ENCODE measurements at regions not wholly inside any gene's neighbourhood (a gene's known extent, or its start where the extent isn't known, plus 50 kb on each side); places are given as distances from the start of the nearest gene placed in this dataset.

- Histone ChIP-seq H3K27ac (ENCODE audit: low read length) (no peak overlapping the region), H3K27me3 (ENCODE audit: insufficient read depth, low read depth, low read length) (no peaks in the 10 kb centered on the region), H3K4me2 (ENCODE audit: low read length) (no peak overlapping the region), H4K20me1 (ENCODE audit: insufficient read depth) (no peaks in the 10 kb centered on the region), H3K4me3 (ENCODE audit: low read length) (no peak overlapping the region), H3K79me2 (replicated peaks; ENCODE audit: insufficient read depth, low read length) (no peaks in the 10 kb centered on the region), H3F3A (ENCODE audit: insufficient read depth, low read length, poor library complexity, severe bottlenecking) (no peaks in the 10 kb centered on the region), H3K9ac (ENCODE audit: low read length) (no peak overlapping the region), H3K36me3 (ENCODE audit: insufficient read depth, low read length) (no peaks in the 10 kb centered on the region), H3K9me3 (ENCODE audit: low read length) (no peaks in the 10 kb centered on the region), H3K9me2 (ENCODE audit: insufficient read depth, low read length) (no peaks in the 10 kb centered on the region), H2AFZ (ENCODE audit: low read depth, low read length) (no peak overlapping the region)
- no peak for TF ChIP-seq POLR2AphosphoS5 (IDR thresholded peaks at IDR 0.05)
- no peak for TF ChIP-seq TAF1 (IDR thresholded peaks at IDR 0.05; ENCODE audit: low read depth)
- no peak for TF ChIP-seq SMC3 (conservative IDR thresholded peaks at IDR 0.05; ENCODE audit: poor library complexity)
- TF ChIP-seq EZH2 (IDR thresholded peaks at IDR 0.05; ENCODE audit: borderline replicate concordance, insufficient read depth, low read length, poor library complexity, severe bottlenecking): no peak
- no peak for TF ChIP-seq CTCF (IDR thresholded peaks at IDR 0.05; ENCODE audit: poor library complexity, severe bottlenecking)
- no peak for TF ChIP-seq MXI1 (conservative IDR thresholded peaks at IDR 0.05; ENCODE audit: poor library complexity, severe bottlenecking)
- no peak for TF ChIP-seq EP300 (conservative IDR thresholded peaks at IDR 0.05; ENCODE audit: poor library complexity, severe bottlenecking)
- no peak for TF ChIP-seq RAD21 (conservative IDR thresholded peaks at IDR 0.05)
Observed at GRCh38 chr5:87105577-87105976, 162.1 kb upstream of the RASA1 start.

GRCh38 chr5:87109746-87110145 is 157.9 kb upstream of the RASA1 start:
- H3K36me3 ChIP-seq (ENCODE audit: insufficient read depth, low read length): no peaks in the 10 kb centered on the region
- H3F3A ChIP-seq (ENCODE audit: insufficient read depth, low read length, poor library complexity, severe bottlenecking): no peaks in the 10 kb centered on the region
- no peaks in the 10 kb centered on the region for H3K9me3 ChIP-seq (ENCODE audit: low read length)
- H3K9ac ChIP-seq (ENCODE audit: low read length): no peak overlapping the region
- no peaks in the 10 kb centered on the region for H4K20me1 ChIP-seq (ENCODE audit: insufficient read depth)
- H3K4me3 ChIP-seq (ENCODE audit: low read length): no peak overlapping the region
- H2AFZ ChIP-seq (ENCODE audit: low read depth, low read length): no peak overlapping the region
- H3K9me2 ChIP-seq (ENCODE audit: insufficient read depth, low read length): no peaks in the 10 kb centered on the region
- no peak overlapping the region for H3K27ac ChIP-seq (ENCODE audit: low read length)
- H3K27me3 ChIP-seq (ENCODE audit: insufficient read depth, low read depth, low read length): no peaks in the 10 kb centered on the region
- H3K79me2 ChIP-seq (replicated peaks; ENCODE audit: insufficient read depth, low read length): no peaks in the 10 kb centered on the region
- H3K4me2 ChIP-seq (ENCODE audit: low read length): no peak overlapping the region
- no peak for TF ChIP-seq CTCF (IDR thresholded peaks at IDR 0.05; ENCODE audit: poor library complexity, severe bottlenecking)
- TF ChIP-seq POLR2AphosphoS5 (IDR thresholded peaks at IDR 0.05): no peak
- no peak for TF ChIP-seq SMC3 (conservative IDR thresholded peaks at IDR 0.05; ENCODE audit: poor library complexity)
- TF ChIP-seq MXI1 (conservative IDR thresholded peaks at IDR 0.05; ENCODE audit: poor library complexity, severe bottlenecking): no peak
- TF ChIP-seq EZH2 (IDR thresholded peaks at IDR 0.05; ENCODE audit: borderline replicate concordance, insufficient read depth, low read length, poor library complexity, severe bottlenecking): no peak
- TF ChIP-seq REST (IDR thresholded peaks at IDR 0.05; ENCODE audit: borderline replicate concordance): no peak
- TF ChIP-seq RAD21 (conservative IDR thresholded peaks at IDR 0.05): no peak
- no peak for TF ChIP-seq EP300 (conservative IDR thresholded peaks at IDR 0.05; ENCODE audit: poor library complexity, severe bottlenecking)
- TF ChIP-seq TAF1 (IDR thresholded peaks at IDR 0.05; ENCODE audit: low read depth): no peak

Measured in neural cell (in vitro differentiated cells).